H9 (cell line): ENCODE measurements at regions not wholly inside any gene's neighbourhood (a gene's known extent, or its start where the extent isn't known, plus 50 kb on each side); places are given as distances from the start of the nearest gene placed in this dataset.

Source experiments
- DNase-seq: peaks from one replicate; pipeline ENCODE4 v3.0.0-alpha.2; 2017
- H2AFZ ChIP-seq: one replicate; pipeline ENCODE4 v1.6.1; 2013; ENCODE audit warnings: mild to moderate bottlenecking, low read length, control low read depth, moderate library complexity
- H2AK5ac ChIP-seq: 2 replicates; pipeline ENCODE4 v1.6.1; 2013; ENCODE audit warnings: low read length, control low read depth, mixed read lengths; ENCODE audit not compliant: insufficient read length
- H2BK120ac ChIP-seq: one replicate; pipeline ENCODE4 v1.6.1; 2013; ENCODE audit warnings: low read depth, mild to moderate bottlenecking, low read length, control low read depth, inconsistent platforms; ENCODE audit not compliant: poor library complexity, severe bottlenecking
- H2BK12ac ChIP-seq: 2 replicates; pipeline ENCODE4 v1.6.1; 2013; ENCODE audit warnings: low read length, control low read depth, mixed read lengths, low read depth; ENCODE audit not compliant: insufficient read length
- H2BK15ac ChIP-seq: 2 replicates; pipeline ENCODE4 v1.6.1; 2013; ENCODE audit warnings: low read depth, low read length, control low read depth
- H2BK20ac ChIP-seq: one replicate; pipeline ENCODE4 v1.6.1; 2013; ENCODE audit warnings: low read depth, mild to moderate bottlenecking, low read length, control low read depth, inconsistent platforms; ENCODE audit not compliant: poor library complexity, severe bottlenecking
- H2BK5ac ChIP-seq: 2 replicates; pipeline ENCODE4 v1.6.1; 2013; ENCODE audit warnings: low read length, control low read depth, mixed read lengths; ENCODE audit not compliant: insufficient read length
- H3K14ac ChIP-seq: 2 replicates; pipeline ENCODE4 v1.6.1; 2013; ENCODE audit warnings: low read length, control low read depth; ENCODE audit not compliant: insufficient read depth
- H3K18ac ChIP-seq: 2 replicates; pipeline ENCODE4 v1.6.1; 2013; ENCODE audit warnings: low read depth, mild to moderate bottlenecking, mixed read lengths, low read length, control low read depth; ENCODE audit not compliant: insufficient read length
- H3K23ac ChIP-seq: 2 replicates; pipeline ENCODE4 v1.6.1; 2013; ENCODE audit warnings: low read length, control low read depth, mixed read lengths, low read depth; ENCODE audit not compliant: insufficient read length
- H3K23me2 ChIP-seq: 2 replicates; pipeline ENCODE4 v1.6.1; 2013; ENCODE audit warnings: low read depth, mild to moderate bottlenecking, mixed read lengths, low read length, control low read depth; ENCODE audit not compliant: insufficient read length, poor library complexity, severe bottlenecking
- H3K27ac ChIP-seq: 2 replicates; pipeline ENCODE4 v1.5.1; 2013; ENCODE audit warnings: low read length, control low read depth, mixed read lengths, low read depth; ENCODE audit not compliant: insufficient read length
- H3K27me3 ChIP-seq: 2 replicates; pipeline ENCODE4 v1.6.1; 2013; ENCODE audit warnings: low read length, control low read depth, inconsistent platforms; ENCODE audit not compliant: insufficient read depth
- H3K4ac ChIP-seq: 2 replicates; pipeline ENCODE4 v1.6.1; 2013; ENCODE audit warnings: low read depth, mild to moderate bottlenecking, control low read depth, inconsistent platforms, low read length, moderate library complexity
- H3K4me1 ChIP-seq: 2 replicates; pipeline ENCODE4 v1.6.1; 2013; ENCODE audit warnings: low read length, control low read depth, inconsistent platforms; ENCODE audit not compliant: insufficient read depth
- H3K4me2 ChIP-seq: 2 replicates; pipeline ENCODE4 v1.6.1; 2013; ENCODE audit warnings: low read length, control low read depth, mixed read lengths; ENCODE audit not compliant: insufficient read length, insufficient read depth
- H3K56ac ChIP-seq: 2 replicates; pipeline ENCODE4 v1.6.1; 2013; ENCODE audit warnings: low read depth, mild to moderate bottlenecking, mixed read lengths, low read length, control low read depth; ENCODE audit not compliant: insufficient read length
- H3K79me1 ChIP-seq: 2 replicates; pipeline ENCODE4 v1.6.1; 2013; ENCODE audit warnings: low read depth, mild to moderate bottlenecking, moderate library complexity, low read length, control low read depth, inconsistent platforms; ENCODE audit not compliant: insufficient read depth, poor library complexity, severe bottlenecking
- H3K79me2 ChIP-seq: 2 replicates; pipeline ENCODE4 v1.6.1; 2013; ENCODE audit warnings: low read length, control low read depth, inconsistent platforms; ENCODE audit not compliant: insufficient read depth
- H3K9ac ChIP-seq: 2 replicates; pipeline ENCODE4 v1.6.1; 2013; ENCODE audit warnings: low read length, control low read depth, mixed read lengths; ENCODE audit not compliant: insufficient read length; ENCODE audit errors: extremely low read depth
- H3K9me3 ChIP-seq: one replicate; pipeline ENCODE4 v1.6.1; 2013; ENCODE audit warnings: low read depth, low read length, inconsistent platforms; ENCODE audit not compliant: control insufficient read depth
- H3T11ph ChIP-seq: one replicate; pipeline ENCODE4 v1.6.1; 2013; ENCODE audit warnings: mild to moderate bottlenecking, low read length, control low read depth, inconsistent platforms
- H4K20me1 ChIP-seq: one replicate; pipeline ENCODE4 v1.6.1; 2013; ENCODE audit not compliant: control insufficient read depth, insufficient read length, insufficient read depth
- H4K5ac ChIP-seq: 2 replicates; pipeline ENCODE4 v1.6.1; 2013; ENCODE audit warnings: low read depth, mild to moderate bottlenecking, mixed read lengths, low read length, control low read depth; ENCODE audit not compliant: insufficient read length
- H4K8ac ChIP-seq: replicated peaks from 2 replicates; pipeline ENCODE4 v1.6.1; 2013; ENCODE audit warnings: low read length, control low read depth, mixed read lengths, low read depth; ENCODE audit not compliant: insufficient read length
- H4K91ac ChIP-seq: 2 replicates; pipeline ENCODE4 v1.6.1; 2013; ENCODE audit warnings: low read depth, mild to moderate bottlenecking, moderate library complexity, mixed read lengths, low read length, control low read depth; ENCODE audit not compliant: insufficient read length
- H3K27ac Mint-ChIP-seq, 3 experiments: 2 replicates in 2 of 3; 3 replicates in 1 of 3; pipeline ENCODE4 v1.8.0; 2020 to 2021; ENCODE audit warnings: mixed read lengths in 3 of 3, mild to moderate bottlenecking in 1 of 3, moderate library complexity in 1 of 3
- H3K27me3 Mint-ChIP-seq: 2 replicates; pipeline ENCODE4 v1.8.0; 2021; ENCODE audit warnings: low read depth, mild to moderate bottlenecking, moderate library complexity, mixed read lengths
- H3K36me3 Mint-ChIP-seq, 3 experiments: 2 replicates in 2 of 3; 3 replicates in 1 of 3; pipeline ENCODE4 v1.8.0; 2020 to 2021; ENCODE audit warnings: low read depth in 3 of 3, mixed read lengths in 3 of 3; ENCODE audit not compliant: insufficient read depth in 1 of 3
- H3K4me1 Mint-ChIP-seq, 2 experiments: 2 replicates each; pipeline ENCODE4 v1.8.0; 2020; ENCODE audit warnings: mixed read lengths in 2 of 2
- H3K4me3 Mint-ChIP-seq, 2 experiments: 2 replicates in 1 of 2; 3 replicates in 1 of 2; pipeline ENCODE4 v1.8.0; 2020 to 2021; ENCODE audit warnings: mild to moderate bottlenecking in 2 of 2, mixed read lengths in 2 of 2, moderate library complexity in 1 of 2
- H3K9me3 Mint-ChIP-seq, 2 experiments: 2 replicates in 1 of 2; 3 replicates in 1 of 2; pipeline ENCODE4 v1.8.0; 2020; ENCODE audit warnings: mild to moderate bottlenecking in 2 of 2, mixed read lengths in 2 of 2, moderate library complexity in 1 of 2
- CTCF ChIP-seq: fragments of 200-600 bp; sonication (generic); conservative IDR thresholded peaks from 3 replicates; pipeline ENCODE4 v1.8.0; 2021; ENCODE audit warnings: antibody characterized with exemption, mild to moderate bottlenecking
- WGBS: extraction: QIAGEN DNeasy Blood & Tissue Kit; methylation state at CpG from one replicate; pipeline ENCODE4 v1.1.7; 2013; ENCODE audit warnings: missing lambda C conversion rate, low lambda C conversion rate, mixed read lengths; ENCODE audit not compliant: insufficient read length; ENCODE audit errors: extremely low coverage; 5-methylcytosine and 5-hydroxymethylcytosine counted together

- Mint-ChIP-seq H3K27ac (no peak overlapping the region), H3K27me3 (peaks cover 29% of the 10 kb centered on the region), H3K9me3 (no peaks in the 10 kb centered on the region), H3K4me3 (no peak overlapping the region), H3K4me1 (peaks cover 7 to 8% of the 10 kb centered on the region in 2 experiments; a peak in 3 of 4 replicates), H3K36me3 (no peaks in the 10 kb centered on the region)
- Histone ChIP-seq H3K56ac (no peak overlapping the region), H2BK5ac (no peak overlapping the region), H4K20me1 (no peaks in the 10 kb centered on the region), H3K9me3 (no peaks in the 10 kb centered on the region), H3K4me1 (no peaks in the 10 kb centered on the region), H3K27me3 (no peaks in the 10 kb centered on the region), H2AK5ac (no peak overlapping the region), H3K23ac (no peak overlapping the region), H2AFZ (no peak overlapping the region), H2BK120ac (no peak overlapping the region), H4K91ac (no peak overlapping the region), H3K9ac (no peak overlapping the region), H3K14ac (no peak overlapping the region), H4K5ac (no peak overlapping the region), H3K79me2 (no peaks in the 10 kb centered on the region), H3K18ac (no peak overlapping the region), H2BK20ac (no peak overlapping the region), H3K4me2 (no peak overlapping the region), H3T11ph (no peak overlapping the region), H3K4ac (no peak overlapping the region), H2BK15ac (no peak overlapping the region), H2BK12ac (no peak overlapping the region), H3K23me2 (no peaks in the 10 kb centered on the region), H4K8ac (no peak overlapping the region), H3K79me1 (no peaks in the 10 kb centered on the region), H3K27ac (no peak overlapping the region)
- no peak for DNase-seq
- no peak for TF ChIP-seq CTCF
- no CpG with 5 or more reads among the region's 5 CpGs for WGBS
These were observed 151.5 kb downstream of the CHIC2 start for GRCh38 chr4:53912766-53913497.
